ENCODE measurements at regions not wholly inside any gene's neighbourhood (a gene's known extent, or its start where the extent isn't known, plus 50 kb on each side); places are given as distances from the start of the nearest gene placed in this dataset.
A peak's percentile ranks its signal among the peaks of the same experiment; 100 is the strongest.

DNA sequence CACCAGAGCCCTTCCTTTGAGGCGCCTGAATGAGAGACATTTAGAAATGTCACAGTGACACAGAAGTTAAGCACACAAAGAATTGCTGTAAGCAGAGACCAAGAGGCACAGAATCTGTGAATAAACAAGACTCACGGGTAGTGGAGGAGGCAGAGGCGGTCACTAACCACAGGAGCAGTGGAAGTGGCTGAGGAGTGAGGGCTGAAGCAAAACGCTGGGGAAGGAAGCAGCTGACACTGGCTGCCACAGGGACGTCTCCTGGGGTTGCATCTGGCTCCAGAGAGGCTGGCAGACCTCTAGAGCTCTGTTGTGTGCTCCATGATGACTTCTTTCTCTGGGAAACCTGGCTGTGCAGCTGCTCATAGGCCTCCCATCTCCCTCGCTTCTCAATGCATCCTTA lies 65.0 kb upstream of the SLC2A12 start:
- no peak for DNase-seq

DNA sequence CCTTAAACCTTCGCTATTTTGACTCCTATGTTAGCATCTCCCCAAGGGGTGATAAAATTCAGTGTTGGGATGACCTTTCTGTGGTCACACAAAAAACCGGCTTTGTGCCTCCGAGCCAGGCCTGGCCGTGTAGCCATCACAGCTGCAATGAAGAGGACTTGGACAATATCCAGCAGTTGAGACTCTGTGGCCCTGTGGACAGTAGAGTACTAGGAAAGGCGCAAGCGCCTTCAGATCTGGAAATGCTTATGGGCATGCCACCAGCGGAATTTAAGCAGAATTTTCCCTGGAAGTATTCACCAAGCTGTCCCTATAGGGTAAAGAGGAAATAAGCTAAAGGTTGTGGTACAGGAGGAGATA lies 63.3 kb upstream of the SLC2A12 start:
- DNase-seq, result no peak

- DNase-seq, result no peak
Observed at GRCh38 chr6:134114918-134115714, 62.7 kb upstream of the SLC2A12 start.

GRCh38 chr6:134114489-134114888 lies 62.1 kb upstream of the SLC2A12 start:
- DNase-seq, result no peak

- no peak for DNase-seq
Observed at GRCh38 chr6:134111726-134112125, 59.3 kb upstream of the SLC2A12 start.

DNA sequence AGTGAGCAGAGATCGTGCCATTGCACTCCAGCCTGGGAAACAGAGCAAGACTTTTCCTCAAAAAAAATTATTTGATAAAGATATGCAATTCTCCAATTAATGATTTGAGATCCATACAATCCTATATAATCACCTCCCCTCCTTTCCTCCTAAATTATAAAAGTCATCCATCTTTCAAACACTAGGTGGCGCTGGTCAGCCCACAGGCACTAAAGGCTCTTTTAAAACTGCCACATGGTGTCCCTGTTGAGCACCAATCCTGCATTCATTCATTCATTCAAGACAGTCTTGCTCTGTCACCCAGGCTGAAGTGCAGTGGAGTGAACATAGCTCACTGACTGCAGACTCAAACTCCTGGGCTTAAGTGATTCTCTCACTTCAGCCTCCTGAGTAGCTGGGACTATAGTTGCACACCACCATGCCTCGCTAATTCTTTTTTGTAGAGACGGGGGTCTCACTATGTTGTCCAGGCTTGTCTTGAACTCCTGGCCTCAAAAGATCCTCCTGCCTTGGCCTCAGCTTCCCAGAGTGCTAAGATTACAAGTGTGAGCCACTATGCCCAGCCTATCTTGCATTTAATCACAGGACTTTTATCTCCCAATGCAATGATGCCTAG lies 58.7 kb upstream of the SLC2A12 start:
- peak; percentile 21 for DNase-seq

DNA sequence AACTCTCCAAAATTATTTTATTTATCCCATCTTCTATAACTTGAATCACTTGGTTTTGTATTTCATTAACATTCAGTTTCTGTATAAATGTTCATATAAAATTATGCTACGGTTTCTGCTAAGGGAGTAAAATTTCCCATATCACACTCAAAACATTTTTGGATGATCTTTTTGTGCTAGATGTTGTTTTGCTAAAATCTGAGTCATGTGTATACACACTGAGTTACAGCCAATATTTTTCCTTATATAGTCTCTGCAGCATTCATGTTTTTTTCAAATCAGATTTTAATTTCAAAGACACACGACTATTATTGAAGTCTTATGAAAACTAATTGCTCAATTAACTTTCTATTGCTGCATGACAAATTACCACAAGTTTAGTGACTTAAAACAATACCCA lies 54.3 kb upstream of the SLC2A12 start:
- DNase-seq, result no peak

DNA sequence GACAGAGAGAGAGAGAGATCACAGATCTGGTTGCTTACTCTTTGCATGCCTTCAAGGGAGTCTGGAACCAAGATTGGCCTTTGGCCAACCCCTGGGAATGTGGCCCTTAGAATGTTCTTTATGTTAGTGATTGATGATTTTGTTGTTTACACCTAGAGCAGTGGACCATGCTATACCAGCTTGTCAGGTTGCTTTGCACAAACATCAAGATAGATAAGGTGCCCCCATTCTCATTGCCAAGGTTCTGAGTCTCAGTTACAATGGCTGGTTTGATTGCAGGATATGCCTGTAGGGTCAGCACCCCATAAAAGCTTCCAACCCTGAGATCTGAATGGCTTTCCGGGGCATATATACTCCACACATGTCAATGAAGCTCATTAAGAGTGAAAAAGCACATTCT lies 53.5 kb upstream of the SLC2A12 start:
- no peak for DNase-seq

GRCh38 chr6:134103006-134103405 lies 50.6 kb upstream of the SLC2A12 start:
- DNase-seq, result no peak
